Thymus (tissue), 11 donors: ENCODE measurements at regions not wholly inside any gene's neighbourhood (a gene's known extent, or its start where the extent isn't known, plus 50 kb on each side); places are given as distances from the start of the nearest gene placed in this dataset.

Experiments used
- DNase-seq, 9 donors: peaks; one replicate each; pipeline ENCODE4 v3.0.0-alpha.2; 2013; ENCODE audit warnings: low spot score in 9 of 9, low read depth in 6 of 9, missing footprints in 1 of 9
- H3K27ac ChIP-seq, 2 donors: one replicate each; pipeline ENCODE4 v1.5.1; 2013; ENCODE audit warnings: control low read depth in 1 of 2, low read depth in 1 of 2, low read length in 1 of 2, mild to moderate bottlenecking in 1 of 2, moderate library complexity in 1 of 2
- H3K27me3 ChIP-seq, 2 donors: one replicate each; pipeline ENCODE4 v1.5.1; 2013; ENCODE audit warnings: low read length in 1 of 2; ENCODE audit not compliant: control insufficient read depth in 2 of 2, insufficient read depth in 1 of 2
- H3K36me3 ChIP-seq, 2 donors: one replicate each; pipeline ENCODE4 v1.5.1; 2013; ENCODE audit warnings: low read length in 1 of 2, mild to moderate bottlenecking in 1 of 2, moderate library complexity in 1 of 2; ENCODE audit not compliant: control insufficient read depth in 2 of 2, insufficient read depth in 2 of 2
- H3K4me1 ChIP-seq, 2 donors: one replicate each; pipeline ENCODE4 v1.5.1; 2013; ENCODE audit warnings: low read length in 2 of 2; ENCODE audit not compliant: control insufficient read depth in 2 of 2, insufficient read depth in 2 of 2
- H3K4me3 ChIP-seq, 2 donors: one replicate each; pipeline ENCODE4 v1.5.1; 2013; ENCODE audit warnings: low read length in 2 of 2, control low read depth in 1 of 2, mild to moderate bottlenecking in 1 of 2
- H3K9me3 ChIP-seq, 2 donors: one replicate each; pipeline ENCODE4 v1.5.1; 2013; ENCODE audit warnings: low read length in 1 of 2, mild to moderate bottlenecking in 1 of 2; ENCODE audit not compliant: control insufficient read depth in 2 of 2, insufficient read depth in 1 of 2
- WGBS: extraction: QIAGEN DNeasy Blood & Tissue Kit; methylation state at CpG from one replicate; pipeline ENCODE4 v1.1.7; 2013; 5-methylcytosine and 5-hydroxymethylcytosine counted together
- donor health status: healthy.

DNA sequence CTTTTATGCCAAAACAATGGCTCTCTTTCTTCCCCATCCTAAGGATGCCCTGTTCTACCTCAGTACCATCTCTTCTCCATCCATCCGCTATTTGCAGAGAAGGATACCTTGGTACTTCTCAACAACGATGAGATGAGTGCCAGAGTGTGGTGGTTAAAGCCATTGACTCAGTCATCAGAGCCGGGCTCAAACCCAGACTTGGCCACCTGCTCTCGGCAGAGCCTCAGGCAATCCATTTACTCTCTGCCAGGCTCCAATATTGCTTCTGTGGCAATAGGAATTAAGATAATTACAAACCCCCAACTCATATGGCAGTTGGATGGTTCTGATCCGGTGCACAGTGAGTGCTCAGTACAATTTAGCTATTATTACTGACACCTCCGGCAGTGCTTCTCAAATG lies 121.3 kb downstream of the PRLHR start:
- no peak overlapping the region for H3K27ac ChIP-seq
- H3K36me3 ChIP-seq, result no peaks in the 10 kb centered on the region
- no peaks in the 10 kb centered on the region for H3K4me1 ChIP-seq
- H3K27me3 ChIP-seq, result peaks cover 0 to 3% of the 10 kb centered on the region in 2 donors
- no peaks in the 10 kb centered on the region for H3K9me3 ChIP-seq
- H3K4me3 ChIP-seq, result no peak overlapping the region
- DNase-seq, result no peak
- WGBS, result 95% methylated on average over 6 of the region's 6 CpGs

DNA sequence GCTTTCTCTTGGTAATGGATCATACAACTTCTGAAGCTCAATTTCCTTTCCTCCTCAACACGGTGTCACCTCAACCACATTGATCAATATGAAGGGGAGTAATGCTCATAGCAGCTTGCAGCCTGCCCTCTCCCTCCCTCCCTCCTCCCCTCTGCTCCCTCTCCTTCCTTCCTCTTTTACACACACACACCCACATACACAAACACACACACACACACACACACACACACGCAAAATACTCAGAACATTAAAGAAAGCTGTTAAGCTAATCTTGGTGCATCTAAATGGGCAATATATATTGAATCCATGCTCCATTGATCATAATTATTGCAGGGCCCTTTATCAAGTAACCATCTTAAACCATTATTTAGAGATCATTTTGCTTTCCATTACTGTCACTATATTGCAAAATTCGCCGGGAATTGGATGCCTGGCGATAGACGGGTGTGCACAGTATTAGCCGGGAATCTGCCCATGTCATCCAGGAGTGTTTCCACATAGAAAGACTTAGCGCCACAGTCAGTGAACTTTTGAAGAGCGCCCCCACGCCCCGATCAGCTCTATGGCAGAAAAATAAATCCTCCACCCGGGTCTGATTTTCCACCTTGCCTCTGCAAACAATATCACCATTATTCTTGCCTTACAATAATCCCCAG lies 122.0 kb downstream of the PRLHR start:
- H3K27ac ChIP-seq, result no peak overlapping the region
- peaks cover 0 to under 1% of the 10 kb centered on the region in 2 donors for H3K27me3 ChIP-seq
- WGBS, result 62% methylated on average over 12 of the region's 12 CpGs
- no peaks in the 10 kb centered on the region for H3K9me3 ChIP-seq
- no peak overlapping the region for H3K4me3 ChIP-seq
- H3K36me3 ChIP-seq, result no peaks in the 10 kb centered on the region
- no peaks in the 10 kb centered on the region for H3K4me1 ChIP-seq
- no peak for DNase-seq

DNA sequence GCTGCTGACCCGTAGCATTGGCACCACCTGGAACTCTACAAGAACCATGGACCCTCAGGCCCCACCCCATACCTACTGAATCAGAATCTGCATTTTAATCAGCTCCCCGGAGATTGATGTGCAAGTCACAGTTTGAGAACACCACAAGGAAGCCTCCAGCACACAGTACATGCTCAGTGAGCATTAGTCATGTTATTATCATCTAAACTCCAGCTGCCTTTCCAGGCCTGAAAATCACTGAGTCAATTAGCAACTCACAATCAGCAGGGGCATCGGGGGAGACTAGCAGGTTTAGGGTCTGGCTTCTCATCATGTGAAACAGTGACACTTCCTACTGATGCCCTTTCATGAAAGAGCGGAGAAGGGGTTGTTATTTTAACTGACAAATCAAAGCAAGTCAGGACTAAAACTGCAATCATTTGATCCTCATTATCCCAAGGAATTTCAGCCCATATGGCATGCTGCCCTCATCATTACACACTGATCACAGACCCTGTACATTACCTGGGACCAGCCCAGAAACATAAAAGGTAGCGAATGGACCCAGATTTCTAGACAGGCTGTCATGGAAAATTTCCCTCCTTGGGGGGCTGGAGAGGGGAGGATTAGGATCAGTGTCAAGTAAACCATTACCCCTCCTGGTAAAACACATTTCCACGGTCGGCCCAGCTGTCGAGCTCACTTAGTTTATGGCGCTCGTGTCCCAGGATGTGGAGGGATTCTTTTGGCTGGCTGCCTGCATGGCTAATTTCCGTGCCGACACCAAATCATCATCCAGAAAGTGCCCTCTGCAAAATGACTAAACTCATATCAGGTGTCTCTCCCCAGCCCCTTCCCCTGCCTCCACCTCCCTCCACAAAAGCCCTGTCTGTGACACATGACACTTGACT lies 122.8 kb downstream of the PRLHR start:
- no peak for DNase-seq
- Histone ChIP-seq H3K4me1 (no peaks in the 10 kb centered on the region), H3K27ac (no peak overlapping the region), H3K9me3 (no peaks in the 10 kb centered on the region), H3K27me3 (no peaks in the 10 kb centered on the region), H3K36me3 (no peaks in the 10 kb centered on the region), H3K4me3 (no peak overlapping the region)
- 81% methylated on average over 12 of the region's 12 CpGs for WGBS

DNA sequence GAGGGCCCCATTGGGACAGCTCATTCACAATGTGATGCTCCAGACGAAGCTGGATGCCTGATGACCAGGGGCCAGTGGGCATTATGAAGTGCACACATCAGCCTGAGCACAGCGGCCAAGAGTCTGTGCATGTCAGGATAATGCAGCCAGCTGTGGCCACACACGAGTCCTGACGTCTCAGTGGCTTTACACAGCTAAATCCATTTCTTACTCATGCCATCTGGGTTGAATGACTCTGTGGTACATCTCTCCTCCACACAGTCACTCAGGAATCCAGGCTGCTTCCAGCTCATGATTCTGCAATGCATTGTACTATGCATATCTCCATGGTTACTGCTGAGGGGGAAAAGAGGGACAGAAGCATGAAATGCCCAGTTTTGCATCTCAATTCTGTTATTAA lies 123.6 kb downstream of the PRLHR start:
- Histone ChIP-seq H3K9me3 (no peaks in the 10 kb centered on the region), H3K27ac (no peak overlapping the region), H3K36me3 (no peaks in the 10 kb centered on the region), H3K4me1 (no peaks in the 10 kb centered on the region), H3K4me3 (no peak overlapping the region), H3K27me3 (no peaks in the 10 kb centered on the region)
- no peak for DNase-seq
- WGBS, result 91% methylated on average over 4 of the region's 4 CpGs

DNA sequence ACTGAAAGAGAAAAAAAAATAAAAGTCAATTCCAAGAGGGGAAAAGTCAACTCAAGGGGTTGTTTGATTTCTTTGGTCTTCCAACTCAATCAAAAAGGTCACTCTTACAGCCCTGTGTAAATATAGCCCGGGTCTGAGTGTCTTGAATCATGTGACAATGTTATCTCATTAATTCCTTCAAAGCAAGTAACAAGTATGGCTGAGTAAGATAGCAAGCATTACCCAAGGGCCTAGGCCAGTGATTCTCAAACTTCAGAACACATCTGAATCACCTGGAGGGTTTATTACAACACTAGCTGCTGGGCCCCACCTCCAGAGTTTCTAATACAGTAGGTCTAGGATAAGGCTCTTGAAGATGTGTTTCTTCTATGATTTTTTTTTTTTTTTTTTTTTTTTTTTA lies 125.0 kb downstream of the PRLHR start:
- DNase-seq, result no peak
- Histone ChIP-seq H3K36me3 (no peaks in the 10 kb centered on the region), H3K9me3 (no peaks in the 10 kb centered on the region), H3K4me3 (no peak overlapping the region), H3K27me3 (no peaks in the 10 kb centered on the region), H3K27ac (no peak overlapping the region), H3K4me1 (no peaks in the 10 kb centered on the region)
- 70% methylated on average over 1 of the region's 1 CpG for WGBS

DNA sequence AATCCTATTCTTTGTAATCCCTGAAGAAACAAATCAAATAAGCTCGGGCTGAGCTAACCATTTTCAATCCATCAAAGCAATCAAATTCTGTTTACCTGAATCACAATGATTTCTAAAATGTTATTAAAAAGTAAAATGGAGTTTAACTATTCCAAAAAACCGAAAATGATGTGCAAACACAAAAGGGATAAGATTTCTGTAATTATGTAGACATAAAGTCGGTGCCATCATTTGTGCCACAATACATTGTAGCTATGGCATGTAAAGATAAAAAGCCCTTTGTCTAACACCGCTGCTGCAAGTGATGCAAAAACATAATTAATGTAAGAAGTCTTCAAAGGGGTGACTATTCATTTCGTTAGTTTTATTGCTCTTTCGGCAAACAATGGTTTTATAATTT lies 125.1 kb upstream of the FAM204A start:
- Histone ChIP-seq H3K27me3 (no peaks in the 10 kb centered on the region), H3K9me3 (no peaks in the 10 kb centered on the region), H3K4me1 (no peaks in the 10 kb centered on the region), H3K4me3 (no peak overlapping the region), H3K36me3 (no peaks in the 10 kb centered on the region), H3K27ac (no peak overlapping the region)
- DNase-seq, result no peak
- 89% methylated on average over 6 of the region's 6 CpGs for WGBS

DNA sequence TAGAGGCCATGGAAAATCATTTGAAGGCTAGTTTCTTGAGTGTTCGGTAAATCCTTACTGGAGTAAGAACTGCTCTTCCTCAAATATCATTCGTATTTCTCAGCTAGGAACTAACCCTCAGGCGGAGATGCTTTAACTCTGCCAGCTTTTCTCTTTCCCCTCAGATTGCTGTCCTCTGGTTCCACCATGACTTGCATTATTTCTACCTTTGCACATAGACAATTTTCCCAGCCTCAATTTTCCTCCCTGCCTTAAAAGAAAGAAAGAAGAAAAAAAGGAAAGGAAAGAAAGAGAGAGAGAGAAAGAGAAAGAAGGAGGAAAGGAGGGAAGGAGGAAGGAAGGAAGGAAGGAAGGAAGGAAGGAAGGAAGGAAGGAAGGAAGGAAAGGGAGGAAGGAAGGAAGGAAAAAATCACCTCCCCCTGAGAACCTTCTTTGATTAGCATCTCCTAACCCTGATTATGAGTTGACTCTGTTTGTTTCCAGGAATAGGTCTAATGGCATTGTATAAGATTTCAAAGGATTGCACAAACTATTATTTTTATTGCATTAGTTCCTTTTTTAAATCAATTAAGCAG lies 123.3 kb upstream of the FAM204A start:
- Histone ChIP-seq H3K36me3 (no peaks in the 10 kb centered on the region), H3K4me3 (no peak overlapping the region), H3K27me3 (no peaks in the 10 kb centered on the region), H3K27ac (no peak overlapping the region), H3K9me3 (no peaks in the 10 kb centered on the region), H3K4me1 (no peaks in the 10 kb centered on the region)
- DNase-seq, result no peak
- 91% methylated on average over 3 of the region's 3 CpGs for WGBS

DNA sequence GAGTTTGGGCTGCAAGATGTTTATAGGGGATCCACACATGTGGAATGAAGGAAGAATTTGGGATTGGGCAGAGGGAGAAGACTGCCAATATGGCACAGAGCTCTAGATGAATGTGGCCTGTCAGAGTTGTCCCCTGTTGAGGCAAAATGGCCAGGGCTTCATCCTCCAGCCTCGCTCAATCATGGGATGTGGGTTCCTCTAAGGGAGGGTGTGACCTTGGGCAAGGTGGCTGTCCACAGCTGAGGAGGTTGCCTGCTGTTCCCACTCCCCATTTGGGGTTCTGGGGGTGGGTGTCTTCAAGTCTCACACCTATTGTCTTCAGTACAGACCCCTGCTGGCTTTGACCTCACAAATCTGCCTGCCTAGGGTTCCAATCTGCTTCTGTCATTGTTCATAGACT lies 121.6 kb upstream of the FAM204A start:
- DNase-seq, result no peak
- no peaks in the 10 kb centered on the region for H3K27me3 ChIP-seq
- WGBS, result 83% methylated on average over 1 of the region's 1 CpG
- H3K9me3 ChIP-seq, result no peaks in the 10 kb centered on the region
- no peak overlapping the region for H3K4me3 ChIP-seq
- H3K36me3 ChIP-seq, result no peaks in the 10 kb centered on the region
- H3K27ac ChIP-seq, result no peak overlapping the region
- H3K4me1 ChIP-seq, result no peaks in the 10 kb centered on the region

DNA sequence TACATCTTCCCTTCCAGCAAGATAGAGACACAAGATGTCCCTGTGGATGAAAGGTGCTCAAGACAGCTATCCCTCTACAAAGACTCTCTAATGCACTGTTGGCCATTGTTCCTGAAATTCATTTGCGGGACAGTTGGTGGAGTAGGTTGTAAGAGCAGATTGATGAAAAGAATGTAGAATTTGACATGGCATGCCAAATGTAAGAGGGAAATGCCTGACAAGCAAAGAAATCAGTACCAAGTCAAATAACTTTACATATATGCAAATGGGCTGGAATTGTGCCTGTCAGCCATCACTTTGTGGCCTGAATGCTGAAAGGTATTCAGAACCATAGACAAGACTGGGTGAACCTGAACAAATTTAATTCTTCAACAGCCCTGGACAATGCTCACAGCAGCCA lies 120.3 kb upstream of the FAM204A start:
- Histone ChIP-seq H3K4me3 (no peak overlapping the region), H3K27ac (no peak overlapping the region), H3K9me3 (no peaks in the 10 kb centered on the region), H3K36me3 (no peaks in the 10 kb centered on the region), H3K27me3 (peaks cover 0 to 2% of the 10 kb centered on the region in 2 donors), H3K4me1 (no peaks in the 10 kb centered on the region)
- 99% methylated on average over 1 of the region's 1 CpG for WGBS
- DNase-seq, result no peak
